OCI-LY1 (cell line): ENCODE measurements at regions not wholly inside any gene's neighbourhood (a gene's known extent, or its start where the extent isn't known, plus 50 kb on each side); places are given as distances from the start of the nearest gene placed in this dataset.

Source experiments
- EZH2 ChIP-seq: fragments of 200-600 bp; sonication (generic), shearing (Covaris generic); IDR thresholded peaks from 2 replicates; pipeline ENCODE4 v1.8.0; 2017; ENCODE audit warnings: borderline replicate concordance, mixed run types, mild to moderate bottlenecking, antibody characterized with exemption, low read length, moderate library complexity, mixed read lengths
- TF ChIP-seq, protein P1 (sequence below): fragments of 200-600 bp; sonication (generic), shearing (Covaris generic); IDR thresholded peaks from 2 replicates; pipeline ENCODE4 v1.5.1; 2017; ENCODE audit warnings: mild to moderate bottlenecking, antibody characterized with exemption, low read length, moderate library complexity, mixed read lengths

DNA sequence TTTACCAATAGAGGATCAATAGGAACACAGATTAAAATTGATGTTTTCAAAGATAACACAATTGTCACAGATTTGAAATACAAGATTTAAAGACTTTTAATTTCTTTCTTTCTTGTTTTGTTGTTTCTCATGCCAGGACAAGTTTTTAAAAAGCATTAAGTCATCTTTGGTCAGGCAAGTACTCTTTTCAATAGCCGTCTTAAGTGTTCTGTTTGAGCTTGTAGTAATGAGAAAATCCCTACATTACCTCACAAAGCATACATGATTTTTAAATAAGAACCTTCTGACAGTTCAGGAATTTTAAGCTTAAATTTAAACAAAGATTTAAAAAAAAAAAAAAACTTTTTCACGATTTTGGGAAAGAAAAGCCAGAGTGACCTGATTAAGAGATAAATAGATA, 216.3 kb upstream of the PRR20A start:
- TF ChIP-seq, protein P1, sequence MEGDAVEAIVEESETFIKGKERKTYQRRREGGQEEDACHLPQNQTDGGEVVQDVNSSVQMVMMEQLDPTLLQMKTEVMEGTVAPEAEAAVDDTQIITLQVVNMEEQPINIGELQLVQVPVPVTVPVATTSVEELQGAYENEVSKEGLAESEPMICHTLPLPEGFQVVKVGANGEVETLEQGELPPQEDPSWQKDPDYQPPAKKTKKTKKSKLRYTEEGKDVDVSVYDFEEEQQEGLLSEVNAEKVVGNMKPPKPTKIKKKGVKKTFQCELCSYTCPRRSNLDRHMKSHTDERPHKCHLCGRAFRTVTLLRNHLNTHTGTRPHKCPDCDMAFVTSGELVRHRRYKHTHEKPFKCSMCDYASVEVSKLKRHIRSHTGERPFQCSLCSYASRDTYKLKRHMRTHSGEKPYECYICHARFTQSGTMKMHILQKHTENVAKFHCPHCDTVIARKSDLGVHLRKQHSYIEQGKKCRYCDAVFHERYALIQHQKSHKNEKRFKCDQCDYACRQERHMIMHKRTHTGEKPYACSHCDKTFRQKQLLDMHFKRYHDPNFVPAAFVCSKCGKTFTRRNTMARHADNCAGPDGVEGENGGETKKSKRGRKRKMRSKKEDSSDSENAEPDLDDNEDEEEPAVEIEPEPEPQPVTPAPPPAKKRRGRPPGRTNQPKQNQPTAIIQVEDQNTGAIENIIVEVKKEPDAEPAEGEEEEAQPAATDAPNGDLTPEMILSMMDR: no peak
- no peak for TF ChIP-seq EZH2
